ENCODE measurements at regions not wholly inside any gene's neighbourhood (a gene's known extent, or its start where the extent isn't known, plus 50 kb on each side); places are given as distances from the start of the nearest gene placed in this dataset.

GRCh38 chr22:48896766-48897644, 930.7 kb downstream of the BRD1 start:
- peak; percentile 85 for DNase-seq (ENCODE audit: low spot score)
- FAIRE-seq = peak; percentile 59

DNA sequence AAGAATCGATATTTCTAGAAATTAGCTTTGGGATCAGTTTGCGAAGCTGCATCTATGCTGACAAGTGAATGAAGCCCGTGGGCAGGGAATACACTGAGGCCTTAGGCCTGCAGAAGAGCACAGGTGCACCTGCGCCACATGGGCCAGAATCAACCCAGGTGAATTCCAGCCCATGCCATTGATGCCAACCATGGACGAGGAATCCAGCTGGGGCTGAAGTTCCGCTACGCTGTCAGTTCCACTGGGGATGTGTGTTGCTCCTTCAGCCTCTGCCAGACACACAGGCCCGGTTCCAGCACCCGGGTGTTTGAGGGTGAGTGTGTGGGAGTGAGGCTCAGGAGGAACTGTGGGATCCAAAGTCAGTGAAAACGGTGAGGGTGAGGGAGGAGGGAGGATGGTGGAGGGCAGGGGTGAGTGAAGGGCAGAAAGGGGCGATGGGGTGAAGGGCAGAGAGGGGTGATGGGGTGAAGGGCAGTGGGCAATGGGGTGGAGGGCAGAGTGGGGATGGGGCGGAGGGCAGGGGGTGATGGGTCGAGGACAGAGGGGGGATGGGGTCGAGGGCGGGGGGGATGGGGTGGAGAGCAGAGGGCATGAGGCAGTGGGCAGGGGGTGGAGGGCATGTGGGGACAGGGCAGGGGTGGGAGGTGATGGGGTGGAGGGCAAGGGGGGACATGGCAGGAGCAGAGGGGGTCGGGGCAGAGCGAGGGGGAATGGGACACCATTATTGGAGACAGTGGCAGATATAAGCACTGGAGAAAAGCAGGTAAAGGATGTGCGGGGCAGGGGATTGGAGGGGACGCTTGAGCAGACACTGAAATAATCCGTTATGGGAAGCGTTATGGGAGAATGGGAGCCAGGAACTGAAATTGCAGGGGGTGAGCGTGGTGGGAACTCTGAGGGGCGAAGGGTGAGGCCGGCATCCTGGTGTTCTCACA, 931.6 kb downstream of the BRD1 start:
- no peak for DNase-seq (ENCODE audit: low spot score)
- FAIRE-seq = peak; percentile 61

GRCh38 chr22:48895336-48895735, 932.3 kb downstream of the BRD1 start:
- DNase-seq (ENCODE audit: low spot score) (no peak), FAIRE-seq (no peak)

DNA sequence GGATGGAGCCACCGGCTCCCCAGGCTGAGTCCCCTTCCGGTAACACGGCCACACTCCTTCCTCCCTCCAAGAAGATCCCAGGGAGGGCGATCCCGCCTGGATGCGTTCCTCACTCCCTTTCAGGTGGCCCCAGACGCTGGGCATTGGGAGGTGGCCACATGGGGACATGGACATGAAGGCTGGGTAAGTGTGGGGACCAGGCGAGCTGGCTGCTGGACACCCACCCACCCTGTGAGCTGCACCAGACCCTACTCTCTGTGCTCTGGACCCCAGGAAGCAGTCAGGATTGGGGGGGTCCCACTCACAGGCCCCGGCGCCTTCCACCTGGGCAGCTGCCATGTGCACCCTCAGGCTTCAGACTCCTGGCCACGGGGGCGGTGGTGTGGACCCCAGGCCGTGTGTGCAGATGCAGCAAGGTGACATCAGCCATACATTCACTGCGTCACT, 932.8 kb downstream of the BRD1 start:
- no peak for DNase-seq (ENCODE audit: low spot score)
- no peak for FAIRE-seq

DNA sequence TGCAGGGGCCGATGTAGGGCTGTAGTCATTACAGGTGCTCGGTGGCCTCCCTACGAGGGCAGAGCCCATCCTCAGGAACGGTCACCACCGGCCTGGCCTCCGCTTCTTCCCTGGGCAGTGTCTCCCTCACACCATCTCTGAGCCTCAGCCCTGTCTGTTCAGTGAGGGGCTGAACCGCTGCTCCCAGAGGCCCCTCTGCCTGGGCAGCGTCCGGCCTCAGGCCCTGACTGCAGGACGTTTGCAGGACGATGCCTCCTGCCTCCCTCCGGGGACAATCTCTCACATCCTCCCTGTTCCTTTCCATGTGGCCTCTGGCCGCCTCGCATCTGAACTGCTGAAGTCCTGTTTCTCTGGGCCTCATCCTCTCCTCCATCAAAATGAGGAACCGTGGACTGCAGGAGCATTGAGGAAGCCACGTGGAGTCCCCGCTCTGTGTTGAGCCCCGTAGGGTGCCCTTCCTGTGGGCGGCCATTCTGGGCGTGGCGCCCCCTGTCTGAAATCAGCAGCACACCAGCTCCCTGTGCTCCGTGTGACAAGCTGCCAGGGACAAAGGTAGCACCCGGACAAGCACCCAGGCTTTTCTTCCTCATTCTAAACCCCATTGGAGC, 933.5 kb downstream of the BRD1 start:
- DNase-seq (ENCODE audit: low spot score) = no peak
- no peak for FAIRE-seq

DNA sequence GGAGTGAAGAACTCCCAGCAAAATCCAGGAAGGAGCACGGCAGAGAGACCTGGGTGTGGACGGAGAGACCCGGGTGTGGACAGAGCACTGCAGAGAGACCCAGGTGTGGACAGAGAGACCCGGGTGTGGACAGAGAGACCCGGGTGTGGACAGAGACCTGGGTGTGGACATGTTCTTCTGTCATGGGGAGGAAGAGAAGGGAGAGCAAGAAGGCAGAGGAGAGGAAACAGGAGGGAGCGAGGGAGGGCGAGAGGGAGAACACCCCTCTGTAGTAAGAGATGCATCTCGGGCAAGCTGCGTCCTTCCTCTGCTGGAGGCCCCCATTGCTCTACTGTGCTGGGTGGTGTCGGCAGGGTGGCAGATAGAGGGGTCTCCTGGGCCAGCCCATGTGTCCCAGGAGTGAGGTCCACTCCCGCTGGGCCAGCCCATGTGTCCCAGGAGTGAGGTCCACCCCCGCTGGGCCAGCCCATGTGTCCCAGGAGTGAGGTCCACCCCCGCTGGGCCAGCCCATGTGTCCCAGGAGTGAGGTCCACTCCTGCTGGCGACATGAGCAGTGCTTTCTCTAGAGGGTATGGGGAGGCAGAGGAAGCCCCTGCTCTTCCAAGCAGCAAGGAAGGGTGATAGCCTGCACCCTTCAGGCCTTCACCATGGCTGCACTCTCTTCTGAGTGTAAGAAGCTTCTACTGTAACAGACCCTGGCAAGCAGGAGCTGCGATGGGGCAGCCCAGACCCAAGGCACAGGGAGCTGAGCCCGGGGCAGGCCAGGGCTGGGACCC, 934.2 kb downstream of the BRD1 start:
- no peak for FAIRE-seq
- DNase-seq (ENCODE audit: low spot score) = no peak

- DNase-seq (ENCODE audit: low spot score) (no peak), FAIRE-seq (peak; percentile 79)
Measured at GRCh38 chr22:48892578-48893287, 934.9 kb downstream of the BRD1 start.

- DNase-seq (ENCODE audit: low spot score) (no peak), FAIRE-seq (no peak)
Measured at GRCh38 chr22:48891688-48892577, 935.7 kb downstream of the BRD1 start.

DNA sequence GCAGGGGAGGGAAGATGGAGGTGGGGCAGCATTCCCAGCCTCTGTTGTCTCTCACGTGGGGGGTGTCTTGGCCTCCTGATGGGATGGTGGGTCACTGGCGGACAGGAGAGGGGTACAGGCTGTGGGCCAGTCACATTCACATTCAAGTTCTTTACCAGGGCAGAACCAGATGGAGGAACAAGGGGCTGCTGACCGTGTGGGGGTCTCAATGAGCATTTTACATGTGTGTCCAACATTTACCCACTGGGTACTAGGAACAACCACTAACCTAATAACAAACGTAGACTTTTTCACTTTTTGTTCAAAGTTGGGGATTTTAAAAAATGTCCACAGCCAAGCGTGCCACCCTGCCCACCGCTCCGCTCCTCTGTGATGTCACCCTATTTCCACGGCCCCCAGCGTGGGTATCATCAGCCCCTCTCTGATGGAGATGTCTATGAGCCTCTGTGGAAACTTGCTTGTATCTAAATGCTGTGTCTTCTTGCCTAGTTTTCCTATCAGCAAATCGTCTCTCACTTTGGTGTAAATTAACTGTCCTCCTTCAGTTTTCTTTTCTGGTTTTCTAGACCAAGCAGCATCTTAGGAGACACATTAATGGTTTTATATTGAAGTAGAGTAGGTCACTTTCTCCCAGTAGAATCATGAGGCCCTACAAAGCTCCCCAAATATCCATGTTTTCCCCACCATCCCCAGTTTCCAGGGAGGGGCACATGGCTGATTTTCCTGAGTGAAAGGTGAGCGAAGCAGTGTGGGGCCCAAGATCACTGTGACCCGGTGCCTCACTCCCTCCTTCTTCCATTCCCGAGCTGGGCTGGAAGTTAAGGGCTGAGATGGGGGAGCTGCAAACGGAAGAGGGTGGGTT, 936.7 kb downstream of the BRD1 start:
- FAIRE-seq (peak; percentile 44), DNase-seq (ENCODE audit: low spot score) (no peak)

- FAIRE-seq = no peak
- DNase-seq (ENCODE audit: low spot score) = no peak
Measured at GRCh38 chr22:48889887-48890692, 937.6 kb downstream of the BRD1 start.

DNA sequence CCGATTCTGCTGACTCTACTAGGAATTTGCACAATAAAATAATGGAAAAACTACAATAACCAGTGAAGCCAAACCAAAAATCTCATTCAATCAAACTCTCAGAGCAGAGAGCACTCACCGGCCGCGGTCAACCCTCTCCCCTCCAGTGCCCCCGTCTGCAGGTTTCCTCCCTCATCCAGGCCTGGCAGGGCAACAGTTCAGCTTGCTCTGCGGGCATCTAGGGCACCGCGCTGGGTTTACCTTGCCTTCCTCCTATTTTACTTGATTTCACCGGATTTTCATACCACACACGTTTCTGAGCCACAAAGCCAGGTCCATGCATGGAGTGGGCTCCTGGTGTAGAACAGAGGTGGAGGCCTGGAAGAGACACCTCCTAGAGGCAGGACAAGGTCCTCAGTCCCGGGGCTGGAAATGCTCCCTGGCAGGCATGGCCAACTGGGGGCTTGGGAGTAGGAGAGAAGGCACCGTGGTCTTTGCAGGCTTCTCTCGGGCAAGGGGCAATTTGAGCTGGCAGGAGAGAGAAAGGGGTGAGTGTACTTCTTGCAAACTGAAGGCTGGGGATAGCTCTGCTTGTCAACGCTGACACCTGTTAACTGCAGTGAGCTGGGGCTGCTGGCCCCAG, 938.4 kb downstream of the BRD1 start:
- FAIRE-seq (no peak), DNase-seq (ENCODE audit: low spot score) (no peak)

DNA sequence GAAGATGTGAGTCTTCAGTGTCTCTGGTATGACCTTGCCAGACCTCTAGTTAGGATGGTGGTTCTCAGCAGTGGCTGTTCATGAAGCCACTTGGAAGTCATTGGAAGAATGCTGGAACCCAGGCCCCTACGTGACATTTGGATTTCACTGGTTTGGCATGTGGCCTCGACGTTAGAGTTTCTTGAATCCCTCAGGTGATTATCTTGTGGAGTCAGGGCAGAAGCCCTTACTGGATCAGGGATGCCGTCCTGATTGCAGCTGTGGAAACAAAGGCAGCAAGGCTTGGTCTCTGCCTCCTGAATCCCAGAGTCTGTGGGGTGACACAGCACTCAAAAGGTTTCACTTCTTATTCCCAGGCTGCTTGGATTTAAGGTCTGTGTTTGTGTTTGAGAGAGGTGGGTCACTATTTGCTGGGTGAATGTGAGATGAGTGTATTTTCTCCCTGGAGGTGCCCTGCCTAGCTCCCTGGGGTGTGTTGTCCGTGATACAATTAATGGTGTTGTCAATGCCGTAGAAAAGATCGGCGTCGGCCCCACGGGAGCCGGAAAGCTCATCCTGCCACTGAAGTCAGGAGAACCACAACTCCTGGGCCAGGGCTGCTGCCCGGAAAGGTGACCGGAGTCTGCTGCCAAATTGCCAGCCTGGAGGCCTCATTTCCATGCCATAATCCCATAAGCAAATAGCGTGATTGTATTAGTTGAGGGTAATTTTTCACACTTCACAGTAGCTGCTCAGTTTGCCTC, 939.0 kb downstream of the BRD1 start:
- DNase-seq (ENCODE audit: low spot score) (no peak), FAIRE-seq (no peak)

DNA sequence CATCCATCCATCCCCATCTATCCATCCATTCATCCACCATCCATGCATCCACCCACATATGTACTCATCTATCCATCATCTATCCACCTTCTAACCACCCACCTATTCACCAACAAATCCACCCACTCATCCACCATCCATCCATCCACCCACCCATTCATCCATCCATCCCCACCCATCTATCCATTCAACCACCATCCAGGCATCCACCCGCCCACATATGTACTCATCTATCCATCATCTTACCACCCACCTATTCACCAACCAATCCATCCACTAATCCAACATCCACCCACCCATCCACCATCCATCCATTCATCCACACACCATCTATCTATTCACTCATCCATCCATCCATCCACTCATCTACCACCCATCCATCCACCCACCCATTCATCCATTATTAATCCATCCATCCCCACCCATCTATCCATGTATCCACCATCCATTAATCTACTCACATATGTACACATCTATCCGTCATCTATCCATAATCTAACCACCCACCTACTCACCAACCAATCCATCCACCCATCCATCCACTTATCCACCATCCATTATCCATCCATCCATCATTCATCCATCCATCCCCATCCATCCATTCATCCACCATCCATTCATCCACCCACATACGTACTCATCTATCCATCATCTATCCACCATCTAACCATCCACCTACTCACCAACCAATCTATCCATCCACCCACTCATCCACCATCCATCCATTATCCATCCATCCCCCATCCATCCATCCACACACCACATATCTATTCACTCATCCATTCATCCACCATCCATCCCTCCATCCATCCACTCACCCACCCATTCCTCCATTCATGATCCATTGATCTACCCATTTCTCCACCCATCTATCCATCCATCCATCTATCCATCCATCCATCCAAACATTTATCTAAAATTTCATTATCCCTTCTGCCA, 940.0 kb downstream of the BRD1 start:
- FAIRE-seq = peak; percentile 98
- no peak for DNase-seq (ENCODE audit: low spot score)

DNA sequence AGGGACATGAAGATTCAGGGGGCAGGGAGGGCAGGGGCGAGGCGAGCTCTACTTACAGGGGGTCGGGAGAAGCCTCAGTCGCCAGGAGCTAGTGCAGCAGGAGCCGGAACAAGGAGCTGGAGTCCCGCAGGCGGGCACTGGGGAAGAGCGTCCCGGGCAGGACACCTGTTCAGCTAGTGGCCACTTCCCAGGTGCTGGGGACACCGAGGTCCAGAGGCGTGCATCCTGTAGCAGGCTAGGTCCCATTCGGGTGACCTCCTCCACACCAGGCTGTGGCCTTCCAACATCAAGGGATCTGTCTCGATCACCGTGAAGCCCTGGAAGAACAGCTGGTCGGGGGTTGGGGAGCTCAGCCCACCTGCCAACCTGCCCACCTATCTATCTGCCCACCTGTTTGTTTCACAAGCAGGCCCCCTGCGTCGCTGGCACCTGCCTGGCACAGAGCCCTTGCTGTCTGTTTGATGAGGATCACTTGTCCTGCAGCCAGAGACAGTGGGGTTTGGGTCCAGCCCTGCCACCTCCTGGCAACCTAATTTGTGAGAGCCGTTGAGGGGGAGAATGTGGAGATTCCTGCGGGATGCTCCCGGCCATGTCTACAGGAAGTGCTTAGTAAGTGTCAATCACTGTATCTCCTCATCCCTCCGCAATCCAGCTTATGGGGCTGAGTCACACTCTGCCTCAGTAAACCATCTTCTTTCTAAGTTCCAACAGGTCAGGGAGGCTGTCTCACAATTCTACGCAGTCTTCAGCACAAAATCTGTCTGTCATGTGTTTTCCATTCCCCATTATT, 940.9 kb downstream of the BRD1 start:
- DNase-seq (ENCODE audit: low spot score) = peak; percentile 66

More for the DNA sequence above, 940.9 kb downstream of the BRD1 start:
- FAIRE-seq = no peak
